ENCODE measurements at regions not wholly inside any gene's neighbourhood (a gene's known extent, or its start where the extent isn't known, plus 50 kb on each side); places are given as distances from the start of the nearest gene placed in this dataset.

DNA sequence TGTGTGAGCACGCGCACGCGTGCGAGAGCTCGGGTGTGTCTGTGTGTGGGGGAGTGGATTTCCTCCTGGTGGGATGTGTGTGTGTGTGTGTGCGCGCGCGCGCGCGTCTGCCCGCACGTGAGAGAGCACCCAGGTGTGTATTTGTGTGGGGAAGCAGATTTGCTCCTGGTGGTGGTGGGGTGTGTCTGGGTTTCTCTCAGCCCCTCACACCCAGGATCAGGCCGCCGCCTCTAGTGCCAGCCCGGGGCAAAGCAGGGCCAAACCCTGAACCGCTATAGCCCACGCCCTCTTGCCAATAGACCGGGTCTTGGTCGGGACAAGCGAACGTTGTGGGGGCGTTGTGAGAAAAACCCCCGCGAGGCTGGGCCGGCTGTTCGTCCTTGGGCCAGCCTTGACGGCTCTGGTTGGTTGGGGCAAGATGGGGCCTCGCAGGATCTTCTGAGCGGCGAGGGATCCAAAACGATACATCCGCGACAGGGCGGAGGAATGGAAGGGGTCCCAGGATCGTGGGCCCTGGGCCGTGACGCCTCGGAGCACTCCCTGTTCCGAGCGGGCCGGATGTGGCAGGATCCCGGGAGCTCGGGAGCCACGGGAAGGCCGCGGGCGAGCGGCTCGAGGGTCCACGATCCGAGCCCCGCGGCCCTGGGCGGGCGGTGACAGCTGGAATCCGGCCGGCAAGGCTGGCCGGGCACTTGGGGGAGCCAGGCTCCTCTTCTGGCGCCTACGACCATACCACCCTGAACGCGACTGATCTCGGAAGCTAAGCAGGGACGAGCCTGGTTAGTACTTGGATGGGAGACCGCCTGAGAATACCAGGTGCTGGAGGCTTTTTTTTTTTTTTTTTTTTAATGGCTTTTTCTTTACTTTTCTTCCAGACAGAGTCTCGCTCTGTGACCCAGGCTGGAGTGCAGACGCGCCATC is 68.2 kb downstream of the RNF187 start (continued):
- TF ChIP-seq, protein P1, sequence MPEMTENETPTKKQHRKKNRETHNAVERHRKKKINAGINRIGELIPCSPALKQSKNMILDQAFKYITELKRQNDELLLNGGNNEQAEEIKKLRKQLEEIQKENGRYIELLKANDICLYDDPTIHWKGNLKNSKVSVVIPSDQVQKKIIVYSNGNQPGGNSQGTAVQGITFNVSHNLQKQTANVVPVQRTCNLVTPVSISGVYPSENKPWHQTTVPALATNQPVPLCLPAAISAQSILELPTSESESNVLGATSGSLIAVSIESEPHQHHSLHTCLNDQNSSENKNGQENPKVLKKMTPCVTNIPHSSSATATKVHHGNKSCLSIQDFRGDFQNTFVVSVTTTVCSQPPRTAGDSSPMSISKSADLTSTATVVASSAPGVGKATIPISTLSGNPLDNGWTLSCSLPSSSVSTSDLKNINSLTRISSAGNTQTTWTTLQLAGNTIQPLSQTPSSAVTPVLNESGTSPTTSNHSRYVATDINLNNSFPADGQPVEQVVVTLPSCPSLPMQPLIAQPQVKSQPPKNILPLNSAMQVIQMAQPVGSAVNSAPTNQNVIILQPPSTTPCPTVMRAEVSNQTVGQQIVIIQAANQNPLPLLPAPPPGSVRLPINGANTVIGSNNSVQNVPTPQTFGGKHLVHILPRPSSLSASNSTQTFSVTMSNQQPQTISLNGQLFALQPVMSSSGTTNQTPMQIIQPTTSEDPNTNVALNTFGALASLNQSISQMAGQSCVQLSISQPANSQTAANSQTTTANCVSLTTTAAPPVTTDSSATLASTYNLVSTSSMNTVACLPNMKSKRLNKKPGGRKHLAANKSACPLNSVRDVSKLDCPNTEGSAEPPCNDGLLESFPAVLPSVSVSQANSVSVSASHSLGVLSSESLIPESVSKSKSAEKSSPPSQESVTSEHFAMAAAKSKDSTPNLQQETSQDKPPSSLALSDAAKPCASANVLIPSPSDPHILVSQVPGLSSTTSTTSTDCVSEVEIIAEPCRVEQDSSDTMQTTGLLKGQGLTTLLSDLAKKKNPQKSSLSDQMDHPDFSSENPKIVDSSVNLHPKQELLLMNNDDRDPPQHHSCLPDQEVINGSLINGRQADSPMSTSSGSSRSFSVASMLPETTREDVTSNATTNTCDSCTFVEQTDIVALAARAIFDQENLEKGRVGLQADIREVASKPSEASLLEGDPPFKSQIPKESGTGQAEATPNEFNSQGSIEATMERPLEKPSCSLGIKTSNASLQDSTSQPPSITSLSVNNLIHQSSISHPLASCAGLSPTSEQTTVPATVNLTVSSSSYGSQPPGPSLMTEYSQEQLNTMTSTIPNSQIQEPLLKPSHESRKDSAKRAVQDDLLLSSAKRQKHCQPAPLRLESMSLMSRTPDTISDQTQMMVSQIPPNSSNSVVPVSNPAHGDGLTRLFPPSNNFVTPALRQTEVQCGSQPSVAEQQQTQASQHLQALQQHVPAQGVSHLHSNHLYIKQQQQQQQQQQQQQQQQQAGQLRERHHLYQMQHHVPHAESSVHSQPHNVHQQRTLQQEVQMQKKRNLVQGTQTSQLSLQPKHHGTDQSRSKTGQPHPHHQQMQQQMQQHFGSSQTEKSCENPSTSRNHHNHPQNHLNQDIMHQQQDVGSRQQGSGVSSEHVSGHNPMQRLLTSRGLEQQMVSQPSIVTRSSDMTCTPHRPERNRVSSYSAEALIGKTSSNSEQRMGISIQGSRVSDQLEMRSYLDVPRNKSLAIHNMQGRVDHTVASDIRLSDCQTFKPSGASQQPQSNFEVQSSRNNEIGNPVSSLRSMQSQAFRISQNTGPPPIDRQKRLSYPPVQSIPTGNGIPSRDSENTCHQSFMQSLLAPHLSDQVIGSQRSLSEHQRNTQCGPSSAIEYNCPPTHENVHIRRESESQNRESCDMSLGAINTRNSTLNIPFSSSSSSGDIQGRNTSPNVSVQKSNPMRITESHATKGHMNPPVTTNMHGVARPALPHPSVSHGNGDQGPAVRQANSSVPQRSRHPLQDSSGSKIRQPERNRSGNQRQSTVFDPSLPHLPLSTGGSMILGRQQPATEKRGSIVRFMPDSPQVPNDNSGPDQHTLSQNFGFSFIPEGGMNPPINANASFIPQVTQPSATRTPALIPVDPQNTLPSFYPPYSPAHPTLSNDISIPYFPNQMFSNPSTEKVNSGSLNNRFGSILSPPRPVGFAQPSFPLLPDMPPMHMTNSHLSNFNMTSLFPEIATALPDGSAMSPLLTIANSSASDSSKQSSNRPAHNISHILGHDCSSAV (CRISPR knock-in tag; IDR thresholded peaks at IDR 0.05; ENCODE audit: borderline replicate concordance), result no peak
- TF ChIP-seq, protein P2, sequence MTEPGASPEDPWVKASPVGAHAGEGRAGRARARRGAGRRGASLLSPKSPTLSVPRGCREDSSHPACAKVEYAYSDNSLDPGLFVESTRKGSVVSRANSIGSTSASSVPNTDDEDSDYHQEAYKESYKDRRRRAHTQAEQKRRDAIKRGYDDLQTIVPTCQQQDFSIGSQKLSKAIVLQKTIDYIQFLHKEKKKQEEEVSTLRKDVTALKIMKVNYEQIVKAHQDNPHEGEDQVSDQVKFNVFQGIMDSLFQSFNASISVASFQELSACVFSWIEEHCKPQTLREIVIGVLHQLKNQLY (CRISPR knock-in tag; IDR thresholded peaks at IDR 0.05), result no peak
- TF ChIP-seq, protein P3, sequence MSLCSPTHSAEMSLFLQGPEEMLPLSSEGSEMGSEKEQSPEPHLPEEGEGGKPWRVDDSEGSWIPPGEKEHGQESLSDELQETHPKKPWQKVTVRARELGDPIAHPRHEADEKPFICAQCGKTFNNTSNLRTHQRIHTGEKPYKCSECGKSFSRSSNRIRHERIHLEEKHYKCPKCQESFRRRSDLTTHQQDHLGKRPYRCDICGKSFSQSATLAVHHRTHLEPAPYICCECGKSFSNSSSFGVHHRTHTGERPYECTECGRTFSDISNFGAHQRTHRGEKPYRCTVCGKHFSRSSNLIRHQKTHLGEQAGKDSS (CRISPR knock-in tag; IDR thresholded peaks at IDR 0.05; ENCODE audit: borderline replicate concordance, low read depth), result 0 out of 2 replicates have a peak, but pooled peaks have one; percentile 33
- TF ChIP-seq, protein P4, sequence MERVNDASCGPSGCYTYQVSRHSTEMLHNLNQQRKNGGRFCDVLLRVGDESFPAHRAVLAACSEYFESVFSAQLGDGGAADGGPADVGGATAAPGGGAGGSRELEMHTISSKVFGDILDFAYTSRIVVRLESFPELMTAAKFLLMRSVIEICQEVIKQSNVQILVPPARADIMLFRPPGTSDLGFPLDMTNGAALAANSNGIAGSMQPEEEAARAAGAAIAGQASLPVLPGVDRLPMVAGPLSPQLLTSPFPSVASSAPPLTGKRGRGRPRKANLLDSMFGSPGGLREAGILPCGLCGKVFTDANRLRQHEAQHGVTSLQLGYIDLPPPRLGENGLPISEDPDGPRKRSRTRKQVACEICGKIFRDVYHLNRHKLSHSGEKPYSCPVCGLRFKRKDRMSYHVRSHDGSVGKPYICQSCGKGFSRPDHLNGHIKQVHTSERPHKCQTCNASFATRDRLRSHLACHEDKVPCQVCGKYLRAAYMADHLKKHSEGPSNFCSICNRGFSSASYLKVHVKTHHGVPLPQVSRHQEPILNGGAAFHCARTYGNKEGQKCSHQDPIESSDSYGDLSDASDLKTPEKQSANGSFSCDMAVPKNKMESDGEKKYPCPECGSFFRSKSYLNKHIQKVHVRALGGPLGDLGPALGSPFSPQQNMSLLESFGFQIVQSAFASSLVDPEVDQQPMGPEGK (CRISPR knock-in tag; IDR thresholded peaks at IDR 0.05), result peak; percentile 16; the same call in 1 of the 2 replicates
- no peak for TF ChIP-seq ZNF354B (CRISPR knock-in tag; IDR thresholded peaks at IDR 0.05)
- TF ChIP-seq, protein P5, sequence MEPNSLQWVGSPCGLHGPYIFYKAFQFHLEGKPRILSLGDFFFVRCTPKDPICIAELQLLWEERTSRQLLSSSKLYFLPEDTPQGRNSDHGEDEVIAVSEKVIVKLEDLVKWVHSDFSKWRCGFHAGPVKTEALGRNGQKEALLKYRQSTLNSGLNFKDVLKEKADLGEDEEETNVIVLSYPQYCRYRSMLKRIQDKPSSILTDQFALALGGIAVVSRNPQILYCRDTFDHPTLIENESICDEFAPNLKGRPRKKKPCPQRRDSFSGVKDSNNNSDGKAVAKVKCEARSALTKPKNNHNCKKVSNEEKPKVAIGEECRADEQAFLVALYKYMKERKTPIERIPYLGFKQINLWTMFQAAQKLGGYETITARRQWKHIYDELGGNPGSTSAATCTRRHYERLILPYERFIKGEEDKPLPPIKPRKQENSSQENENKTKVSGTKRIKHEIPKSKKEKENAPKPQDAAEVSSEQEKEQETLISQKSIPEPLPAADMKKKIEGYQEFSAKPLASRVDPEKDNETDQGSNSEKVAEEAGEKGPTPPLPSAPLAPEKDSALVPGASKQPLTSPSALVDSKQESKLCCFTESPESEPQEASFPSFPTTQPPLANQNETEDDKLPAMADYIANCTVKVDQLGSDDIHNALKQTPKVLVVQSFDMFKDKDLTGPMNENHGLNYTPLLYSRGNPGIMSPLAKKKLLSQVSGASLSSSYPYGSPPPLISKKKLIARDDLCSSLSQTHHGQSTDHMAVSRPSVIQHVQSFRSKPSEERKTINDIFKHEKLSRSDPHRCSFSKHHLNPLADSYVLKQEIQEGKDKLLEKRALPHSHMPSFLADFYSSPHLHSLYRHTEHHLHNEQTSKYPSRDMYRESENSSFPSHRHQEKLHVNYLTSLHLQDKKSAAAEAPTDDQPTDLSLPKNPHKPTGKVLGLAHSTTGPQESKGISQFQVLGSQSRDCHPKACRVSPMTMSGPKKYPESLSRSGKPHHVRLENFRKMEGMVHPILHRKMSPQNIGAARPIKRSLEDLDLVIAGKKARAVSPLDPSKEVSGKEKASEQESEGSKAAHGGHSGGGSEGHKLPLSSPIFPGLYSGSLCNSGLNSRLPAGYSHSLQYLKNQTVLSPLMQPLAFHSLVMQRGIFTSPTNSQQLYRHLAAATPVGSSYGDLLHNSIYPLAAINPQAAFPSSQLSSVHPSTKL (CRISPR knock-in tag; IDR thresholded peaks at IDR 0.05), result no peak
